Liver (tissue), 8 donors: ENCODE measurements at regions not wholly inside any gene's neighbourhood (a gene's known extent, or its start where the extent isn't known, plus 50 kb on each side); places are given as distances from the start of the nearest gene placed in this dataset.
A peak's percentile ranks its signal among the peaks of the same experiment; 100 is the strongest.

ENCODE experiments used
- DNase-seq: peaks from one replicate; pipeline ENCODE4 v3.0.0-alpha.2; 2017; ENCODE audit warnings: low spot score
- H3K27ac ChIP-seq, 2 donors: one replicate each; pipeline ENCODE4 v1.7.0; 2013; ENCODE audit warnings: inconsistent platforms in 2 of 2, low read length in 2 of 2, control low read depth in 1 of 2, low read depth in 1 of 2, mild to moderate bottlenecking in 1 of 2
- H3K27me3 ChIP-seq, 4 donors: one replicate each; pipeline versions ENCODE4 v1.6.1 to v1.7.0; 2013; ENCODE audit warnings: low read length in 3 of 4, inconsistent platforms in 1 of 4, mild to moderate bottlenecking in 1 of 4, moderate library complexity in 1 of 4; ENCODE audit not compliant: control insufficient read depth in 4 of 4, insufficient read depth in 4 of 4
- H3K36me3 ChIP-seq, 4 donors: one replicate each; pipeline versions ENCODE4 v1.6.1 to v1.7.0; 2013; ENCODE audit warnings: low read length in 3 of 4, mild to moderate bottlenecking in 3 of 4, low read depth in 1 of 4, moderate library complexity in 1 of 4; ENCODE audit not compliant: control insufficient read depth in 4 of 4, insufficient read depth in 3 of 4
- H3K4me1 ChIP-seq, 4 donors: one replicate each; pipeline versions ENCODE4 v1.6.1 to v1.7.0; 2013; ENCODE audit warnings: low read length in 3 of 4, mild to moderate bottlenecking in 3 of 4, moderate library complexity in 1 of 4; ENCODE audit not compliant: control insufficient read depth in 4 of 4, insufficient read depth in 4 of 4
- H3K4me3 ChIP-seq, 3 donors: one replicate each; pipeline versions ENCODE4 v1.6.1 to v1.7.0; 2013; ENCODE audit warnings: low read length in 3 of 3, control low read depth in 1 of 3, low read depth in 1 of 3, mild to moderate bottlenecking in 1 of 3
- H3K9ac ChIP-seq, 2 donors: one replicate each; pipeline ENCODE4 v1.7.0; 2013; ENCODE audit warnings: low read length in 2 of 2, mild to moderate bottlenecking in 2 of 2, moderate library complexity in 2 of 2, control low read depth in 1 of 2, low read depth in 1 of 2
- H3K9me3 ChIP-seq, 4 donors: one replicate each; pipeline versions ENCODE4 v1.6.1 to v1.7.0; 2013; ENCODE audit warnings: low read length in 3 of 4; ENCODE audit not compliant: control insufficient read depth in 4 of 4
- ATF3 ChIP-seq: IDR thresholded peaks from 2 replicates; pipeline ENCODE4 v1.6.1; 2016; ENCODE audit warnings: antibody characterized with exemption
- CTCF ChIP-seq: fragments of 150-350 bp; IDR thresholded peaks from 2 replicates; pipeline ENCODE4 v1.5.1; 2017; ENCODE audit warnings: improper control_type of control experiment, low read depth, low read length; ENCODE audit not compliant: missing input control
- EGR1 ChIP-seq, 2 donors: IDR thresholded peaks; 2 replicates each; pipeline ENCODE4 v1.6.1; 2016 to 2018; ENCODE audit warnings: antibody characterized with exemption in 2 of 2, low read depth in 2 of 2
- FOXA1 ChIP-seq: IDR thresholded peaks from 2 replicates; pipeline ENCODE4 v1.6.1; 2016; ENCODE audit warnings: antibody characterized with exemption
- FOXA2 ChIP-seq: IDR thresholded peaks from 2 replicates; pipeline ENCODE4 v1.6.1; 2016; ENCODE audit warnings: antibody characterized with exemption
- GABPA ChIP-seq, 2 donors: IDR thresholded peaks in 1 of 2; conservative IDR thresholded peaks in 1 of 2; 2 replicates each; pipeline ENCODE4 v1.6.1; 2016; ENCODE audit warnings: antibody characterized with exemption in 2 of 2, mild to moderate bottlenecking in 1 of 2, moderate library complexity in 1 of 2
- HNF4A ChIP-seq, 2 donors: conservative IDR thresholded peaks; 2 replicates each; pipeline ENCODE4 v1.6.1; 2016; ENCODE audit warnings: antibody characterized with exemption in 2 of 2, mild to moderate bottlenecking in 2 of 2
- HNF4G ChIP-seq: IDR thresholded peaks from 2 replicates; pipeline ENCODE4 v1.6.1; 2016; ENCODE audit warnings: antibody characterized with exemption
- JUND ChIP-seq, 2 donors: IDR thresholded peaks; 2 replicates each; pipeline ENCODE4 v1.6.1; 2016; ENCODE audit warnings: antibody characterized with exemption in 2 of 2
- MAX ChIP-seq: IDR thresholded peaks from 2 replicates; pipeline ENCODE4 v1.6.1; 2016; ENCODE audit warnings: antibody characterized with exemption
- NR2F2 ChIP-seq: IDR thresholded peaks from 2 replicates; pipeline ENCODE4 v1.6.1; 2016; ENCODE audit warnings: antibody characterized with exemption
- RAD21 ChIP-seq, 2 donors: IDR thresholded peaks; 2 replicates each; pipeline ENCODE4 v1.6.1; 2016; ENCODE audit warnings: antibody characterized with exemption in 2 of 2, mild to moderate bottlenecking in 2 of 2
- REST ChIP-seq: IDR thresholded peaks from 2 replicates; pipeline ENCODE4 v1.6.1; 2016; ENCODE audit warnings: antibody characterized with exemption, mild to moderate bottlenecking
- RXRA ChIP-seq, 2 donors: IDR thresholded peaks; 2 replicates each; pipeline ENCODE4 v1.6.1; 2017 to 2018; ENCODE audit warnings: antibody characterized with exemption in 2 of 2, mild to moderate bottlenecking in 1 of 2
- SP1 ChIP-seq: IDR thresholded peaks from 2 replicates; pipeline ENCODE4 v1.6.1; 2018; ENCODE audit warnings: antibody characterized with exemption, mild to moderate bottlenecking
- TAF1 ChIP-seq: conservative IDR thresholded peaks from 2 replicates; pipeline ENCODE4 v1.6.1; 2016; ENCODE audit warnings: antibody characterized with exemption, mild to moderate bottlenecking
- YY1 ChIP-seq: IDR thresholded peaks from 2 replicates; pipeline ENCODE4 v1.6.1; 2016; ENCODE audit warnings: antibody characterized with exemption, mild to moderate bottlenecking
- ZBTB33 ChIP-seq: IDR thresholded peaks from 2 replicates; pipeline ENCODE4 v1.6.1; 2016; ENCODE audit warnings: antibody characterized with exemption
- WGBS: extraction: QIAGEN DNeasy Blood & Tissue Kit; methylation state at CpG from one replicate; pipeline ENCODE4 v1.1.7; 2013; 5-methylcytosine and 5-hydroxymethylcytosine counted together
- donor health status: healthy.
- donor health status: healthy.
- donor health status: healthy.
- donor health status: healthy.
- donor health status: healthy.

- Histone ChIP-seq H3K27ac (peak overlapping the region in 1 of 2 donors; percentile 33), H3K9ac (no peak overlapping the region), H3K4me1 (peaks cover 4 to 31% (median 18%) of the 10 kb centered on the region in 4 donors), H3K9me3 (no peaks in the 10 kb centered on the region), H3K27me3 (no peaks in the 10 kb centered on the region), H3K36me3 (no peaks in the 10 kb centered on the region), H3K4me3 (no peak overlapping the region)
- peak; percentile 86 for TF ChIP-seq ZBTB33
- TF ChIP-seq RAD21 (IDR thresholded peaks at IDR 0.05) = peak; percentile 89 to 91
- peak; percentile 74 for TF ChIP-seq FOXA2
- no peak for TF ChIP-seq FOXA1
- TF ChIP-seq HNF4A (conservative IDR thresholded peaks at IDR 0.05) = peak; percentile 73 to 80
- peak; percentile 70 for TF ChIP-seq CTCF
- peak; percentile 67 for TF ChIP-seq REST
- peak; percentile 91 for TF ChIP-seq YY1
- peak; percentile 57 to 89 for TF ChIP-seq RXRA (IDR thresholded peaks at IDR 0.05)
- peak; percentile 81 for TF ChIP-seq MAX
- TF ChIP-seq EGR1 (IDR thresholded peaks at IDR 0.05; ENCODE audit: low read depth in 2 of 2) = peak; percentile 74 to 92
- peak; percentile 50 for TF ChIP-seq ATF3
- peak; percentile 3 for TF ChIP-seq NR2F2
- TF ChIP-seq TAF1 = peak; percentile 33
- no peak for TF ChIP-seq HNF4G
- TF ChIP-seq JUND (IDR thresholded peaks at IDR 0.05) = peak; percentile 38 to 52
- TF ChIP-seq GABPA (IDR thresholded peaks at IDR 0.05 in 1 of 2, conservative IDR thresholded peaks at IDR 0.05 in 1 of 2) = peak in 1 of 2 donors; percentile 31
- peak; percentile 79 for TF ChIP-seq SP1
- peak; percentile 60 for DNase-seq
- 7% methylated on average over 9 of the region's 9 CpGs for WGBS
These were observed 148.5 kb downstream of the TENT5C start for GRCh38 chr1:117754061-117754969.
